ENCODE measurements at regions not wholly inside any gene's neighbourhood (a gene's known extent, or its start where the extent isn't known, plus 50 kb on each side); places are given as distances from the start of the nearest gene placed in this dataset.

DNA sequence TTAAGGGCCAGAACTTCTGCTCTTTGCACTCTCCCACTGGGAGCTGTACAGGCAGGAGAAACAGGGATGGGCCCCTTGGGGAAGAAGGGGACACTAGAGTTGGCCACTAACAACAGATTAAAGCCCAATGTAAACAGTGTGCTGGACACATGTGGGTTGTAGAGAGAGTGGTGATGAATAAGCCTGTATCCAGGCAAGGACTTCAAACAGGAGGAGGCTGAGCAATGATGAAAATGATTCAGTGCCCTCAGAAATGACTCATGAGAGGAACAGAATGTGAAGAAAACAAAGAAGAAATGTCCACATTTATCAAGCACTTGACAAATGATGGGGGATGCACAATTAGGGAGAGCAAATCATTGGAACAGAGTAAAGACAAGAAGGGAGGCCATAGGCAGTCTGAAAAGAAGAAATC, 242.3 kb downstream of the TBX18 start:
- Histone ChIP-seq H3K27me3 (no peaks in the 10 kb centered on the region), H3K27ac (no peak overlapping the region), H3K9me3 (no peaks in the 10 kb centered on the region), H3K36me3 (no peaks in the 10 kb centered on the region), H3K4me1 (no peaks in the 10 kb centered on the region), H3K4me3 (no peak overlapping the region)
- intact Hi-C loops (cut with DNase I; ENCODE audit: low total_unique reads): no loop called here
- DNase-seq (ENCODE audit: low spot score in 2 of 2): no peak
- TF ChIP-seq POLR2AphosphoS5 (IDR thresholded peaks at IDR 0.05) (no peak), POLR2A (IDR thresholded peaks at IDR 0.05) (no peak)
- TF ChIP-seq, protein P1, sequence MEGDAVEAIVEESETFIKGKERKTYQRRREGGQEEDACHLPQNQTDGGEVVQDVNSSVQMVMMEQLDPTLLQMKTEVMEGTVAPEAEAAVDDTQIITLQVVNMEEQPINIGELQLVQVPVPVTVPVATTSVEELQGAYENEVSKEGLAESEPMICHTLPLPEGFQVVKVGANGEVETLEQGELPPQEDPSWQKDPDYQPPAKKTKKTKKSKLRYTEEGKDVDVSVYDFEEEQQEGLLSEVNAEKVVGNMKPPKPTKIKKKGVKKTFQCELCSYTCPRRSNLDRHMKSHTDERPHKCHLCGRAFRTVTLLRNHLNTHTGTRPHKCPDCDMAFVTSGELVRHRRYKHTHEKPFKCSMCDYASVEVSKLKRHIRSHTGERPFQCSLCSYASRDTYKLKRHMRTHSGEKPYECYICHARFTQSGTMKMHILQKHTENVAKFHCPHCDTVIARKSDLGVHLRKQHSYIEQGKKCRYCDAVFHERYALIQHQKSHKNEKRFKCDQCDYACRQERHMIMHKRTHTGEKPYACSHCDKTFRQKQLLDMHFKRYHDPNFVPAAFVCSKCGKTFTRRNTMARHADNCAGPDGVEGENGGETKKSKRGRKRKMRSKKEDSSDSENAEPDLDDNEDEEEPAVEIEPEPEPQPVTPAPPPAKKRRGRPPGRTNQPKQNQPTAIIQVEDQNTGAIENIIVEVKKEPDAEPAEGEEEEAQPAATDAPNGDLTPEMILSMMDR (IDR thresholded peaks at IDR 0.05): no peak

DNA sequence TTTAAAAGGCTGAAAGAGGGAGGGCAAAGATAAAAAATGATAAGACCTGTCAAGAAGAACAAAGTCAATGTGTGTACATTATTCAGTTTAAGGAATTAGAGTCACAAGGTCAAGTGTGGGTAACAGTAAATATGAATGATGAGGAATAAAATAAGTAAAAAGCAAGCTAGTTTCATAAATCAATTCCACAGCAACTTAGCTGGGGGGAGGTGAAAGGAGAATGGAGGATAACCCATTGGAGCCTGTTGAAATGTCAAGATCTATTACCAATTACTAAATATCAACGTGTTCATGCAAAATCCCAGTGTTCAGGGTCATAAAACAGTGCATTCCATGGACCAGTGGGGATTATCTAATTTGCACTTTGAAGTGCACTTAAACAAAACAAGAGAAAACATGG, 242.9 kb downstream of the TBX18 start:
- no peaks in the 10 kb centered on the region for H3K9me3 ChIP-seq
- no peaks in the 10 kb centered on the region for H3K4me1 ChIP-seq
- no peaks in the 10 kb centered on the region for H3K27me3 ChIP-seq
- no peak for DNase-seq (ENCODE audit: low spot score in 2 of 2)
- no peaks in the 10 kb centered on the region for H3K36me3 ChIP-seq
- TF ChIP-seq, protein P1 (IDR thresholded peaks at IDR 0.05): no peak
- intact Hi-C loops (cut with DNase I; ENCODE audit: low total_unique reads): no loop called here
- H3K4me3 ChIP-seq: no peak overlapping the region
- no peak overlapping the region for H3K27ac ChIP-seq

DNA sequence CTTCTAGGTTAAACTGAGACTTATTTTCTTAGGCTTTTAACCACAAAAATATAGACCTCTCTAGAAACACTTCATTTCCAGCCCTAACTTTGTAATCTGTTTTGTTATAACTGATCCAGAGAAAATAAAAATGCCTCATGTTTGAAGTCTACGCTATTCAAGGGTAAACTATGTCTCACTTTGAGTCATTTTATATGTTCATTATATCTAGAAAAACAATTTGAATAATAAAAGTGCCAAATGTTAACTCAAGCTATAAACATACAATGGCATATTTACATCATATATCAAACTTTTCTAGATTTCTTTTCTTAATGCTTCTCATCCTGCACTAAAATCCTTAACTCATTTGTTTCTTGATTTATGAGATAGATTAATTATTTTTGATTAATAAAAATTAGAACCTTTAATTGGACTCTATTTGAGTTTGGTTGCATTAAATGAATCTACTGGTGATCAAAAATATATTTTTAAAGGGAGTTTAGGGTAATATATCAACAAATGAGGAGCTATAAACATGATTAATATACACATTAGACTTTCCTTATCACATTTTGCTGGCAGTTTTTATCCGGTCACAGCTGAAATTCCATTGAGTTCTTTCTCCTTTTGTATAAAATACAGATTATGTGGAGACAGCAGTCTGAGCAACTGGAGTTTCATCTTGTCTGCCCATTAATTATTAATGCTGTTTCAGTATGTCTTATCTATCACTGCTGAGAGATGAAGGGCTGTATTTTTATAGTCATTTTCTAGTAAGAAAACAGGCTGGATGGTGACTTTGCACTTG, 246.5 kb downstream of the TBX18 start:
- Histone ChIP-seq H3K4me3 (no peak overlapping the region), H3K36me3 (no peaks in the 10 kb centered on the region), H3K9me3 (no peaks in the 10 kb centered on the region), H3K27me3 (no peaks in the 10 kb centered on the region), H3K4me1 (no peaks in the 10 kb centered on the region), H3K27ac (no peak overlapping the region)
- TF ChIP-seq POLR2AphosphoS5 (IDR thresholded peaks at IDR 0.05) (no peak), POLR2A (IDR thresholded peaks at IDR 0.05) (no peak)
- TF ChIP-seq, protein P1 (IDR thresholded peaks at IDR 0.05): no peak
- intact Hi-C loops (cut with DNase I; ENCODE audit: low total_unique reads): no loop called here
- DNase-seq (ENCODE audit: low spot score in 2 of 2): no peak

DNA sequence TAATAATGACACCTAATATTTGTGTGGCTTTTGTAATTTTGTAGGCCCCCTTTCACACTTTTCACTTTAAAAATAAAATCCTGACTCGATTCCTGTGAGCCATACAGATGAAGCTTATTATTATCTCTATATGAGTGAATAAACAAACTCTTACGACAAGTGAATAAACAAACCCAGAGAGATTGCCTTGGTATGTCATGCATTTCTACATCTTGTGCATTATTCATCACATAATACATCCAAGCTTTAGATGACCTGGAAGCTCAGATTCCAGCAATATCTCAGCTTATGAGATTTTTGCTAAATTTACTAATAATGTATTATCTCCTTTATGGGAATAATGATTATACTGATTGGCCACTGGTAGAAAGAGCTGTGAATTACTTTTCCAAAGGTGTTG, 248.2 kb downstream of the TBX18 start:
- no peak for DNase-seq (ENCODE audit: low spot score in 2 of 2)
- H3K27me3 ChIP-seq: no peaks in the 10 kb centered on the region
- no peak overlapping the region for H3K27ac ChIP-seq
- TF ChIP-seq POLR2AphosphoS5 (IDR thresholded peaks at IDR 0.05) (no peak), POLR2A (IDR thresholded peaks at IDR 0.05) (no peak)
- TF ChIP-seq, protein P1 (IDR thresholded peaks at IDR 0.05): no peak
- H3K4me3 ChIP-seq: no peak overlapping the region
- intact Hi-C loops (cut with DNase I; ENCODE audit: low total_unique reads): no loop called here
- H3K36me3 ChIP-seq: no peaks in the 10 kb centered on the region
- H3K4me1 ChIP-seq: no peaks in the 10 kb centered on the region
- H3K9me3 ChIP-seq: no peaks in the 10 kb centered on the region

DNA sequence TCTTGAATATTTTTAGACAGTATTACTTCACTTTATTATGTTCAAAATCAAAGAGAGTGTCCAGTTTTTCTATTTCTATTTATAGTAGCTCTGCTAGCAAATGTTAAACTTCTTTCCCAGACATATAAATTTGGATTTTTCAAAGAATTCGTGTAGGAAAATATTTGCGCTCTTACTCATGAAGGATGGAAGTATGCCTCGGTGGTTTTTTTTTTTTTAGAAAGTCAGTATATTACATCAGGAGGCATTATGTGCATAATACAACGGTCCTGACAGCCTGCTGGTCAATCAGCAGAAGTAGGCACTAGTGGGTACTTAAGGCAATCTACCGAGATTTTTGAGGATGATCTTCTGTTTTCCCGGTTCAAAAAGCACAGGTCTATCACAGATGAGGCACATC, 249.3 kb downstream of the TBX18 start:
- intact Hi-C loops (cut with DNase I; ENCODE audit: low total_unique reads): no loop called here
- Histone ChIP-seq H3K27ac (no peak overlapping the region), H3K9me3 (no peaks in the 10 kb centered on the region)

More for the DNA sequence above, 249.3 kb downstream of the TBX18 start:
- Histone ChIP-seq H3K4me1 (no peaks in the 10 kb centered on the region), H3K36me3 (no peaks in the 10 kb centered on the region), H3K27me3 (no peaks in the 10 kb centered on the region), H3K4me3 (no peak overlapping the region)
- TF ChIP-seq POLR2AphosphoS5 (IDR thresholded peaks at IDR 0.05): no peak
- TF ChIP-seq, protein P1 (IDR thresholded peaks at IDR 0.05): no peak
- TF ChIP-seq POLR2A (IDR thresholded peaks at IDR 0.05): no peak
- DNase-seq (ENCODE audit: low spot score in 2 of 2): no peak
